ENCODE measurements at regions not wholly inside any gene's neighbourhood (a gene's known extent, or its start where the extent isn't known, plus 50 kb on each side); places are given as distances from the start of the nearest gene placed in this dataset.

DNA sequence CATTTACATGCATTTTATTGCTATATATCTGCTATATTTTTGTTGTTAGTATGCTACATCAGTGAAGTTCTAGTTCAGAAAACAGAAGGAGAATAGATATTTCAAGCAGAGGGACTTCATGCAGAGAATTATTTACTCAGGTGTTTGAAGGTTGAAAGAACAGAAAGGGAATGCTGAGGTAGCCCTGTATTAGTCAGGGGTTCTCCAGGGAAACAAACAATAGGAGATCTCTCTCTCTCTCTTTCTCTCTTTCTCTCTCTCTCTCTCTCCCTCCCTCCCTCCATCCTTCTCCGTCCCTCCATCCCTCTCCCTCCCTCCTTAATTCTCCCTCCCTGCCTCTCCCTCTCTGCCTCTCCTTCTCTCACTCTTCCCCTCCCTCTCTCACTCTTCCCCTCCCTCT, 114.3 kb upstream of the TDRD3 start:
- Mint-ChIP-seq H3K4me3 (ENCODE audit: unreplicated experiment) (no peak overlapping the region), H3K4me1 (ENCODE audit: insufficient read depth, unreplicated experiment) (no peaks in the 10 kb centered on the region), H3K27me3 (ENCODE audit: insufficient read depth, unreplicated experiment) (no peaks in the 10 kb centered on the region), H3K27ac (ENCODE audit: low read depth, unreplicated experiment) (no peak overlapping the region), H3K36me3 (ENCODE audit: insufficient read depth, unreplicated experiment) (no peaks in the 10 kb centered on the region), H3K9me3 (ENCODE audit: unreplicated experiment) (no peaks in the 10 kb centered on the region)
- TF ChIP-seq, protein P1, sequence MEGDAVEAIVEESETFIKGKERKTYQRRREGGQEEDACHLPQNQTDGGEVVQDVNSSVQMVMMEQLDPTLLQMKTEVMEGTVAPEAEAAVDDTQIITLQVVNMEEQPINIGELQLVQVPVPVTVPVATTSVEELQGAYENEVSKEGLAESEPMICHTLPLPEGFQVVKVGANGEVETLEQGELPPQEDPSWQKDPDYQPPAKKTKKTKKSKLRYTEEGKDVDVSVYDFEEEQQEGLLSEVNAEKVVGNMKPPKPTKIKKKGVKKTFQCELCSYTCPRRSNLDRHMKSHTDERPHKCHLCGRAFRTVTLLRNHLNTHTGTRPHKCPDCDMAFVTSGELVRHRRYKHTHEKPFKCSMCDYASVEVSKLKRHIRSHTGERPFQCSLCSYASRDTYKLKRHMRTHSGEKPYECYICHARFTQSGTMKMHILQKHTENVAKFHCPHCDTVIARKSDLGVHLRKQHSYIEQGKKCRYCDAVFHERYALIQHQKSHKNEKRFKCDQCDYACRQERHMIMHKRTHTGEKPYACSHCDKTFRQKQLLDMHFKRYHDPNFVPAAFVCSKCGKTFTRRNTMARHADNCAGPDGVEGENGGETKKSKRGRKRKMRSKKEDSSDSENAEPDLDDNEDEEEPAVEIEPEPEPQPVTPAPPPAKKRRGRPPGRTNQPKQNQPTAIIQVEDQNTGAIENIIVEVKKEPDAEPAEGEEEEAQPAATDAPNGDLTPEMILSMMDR (IDR thresholded peaks at IDR 0.05; ENCODE audit: unreplicated experiment), result no peak
- no peak for DNase-seq (ENCODE audit: unreplicated experiment)
- BruUV-seq (replicated peaks), result no TSS peak
- ChIA-PET POLR2A (no interaction called here), CTCF (no interaction called here)
- intact Hi-C loops (cut with micrococcal nuclease), result no loop called here

DNA sequence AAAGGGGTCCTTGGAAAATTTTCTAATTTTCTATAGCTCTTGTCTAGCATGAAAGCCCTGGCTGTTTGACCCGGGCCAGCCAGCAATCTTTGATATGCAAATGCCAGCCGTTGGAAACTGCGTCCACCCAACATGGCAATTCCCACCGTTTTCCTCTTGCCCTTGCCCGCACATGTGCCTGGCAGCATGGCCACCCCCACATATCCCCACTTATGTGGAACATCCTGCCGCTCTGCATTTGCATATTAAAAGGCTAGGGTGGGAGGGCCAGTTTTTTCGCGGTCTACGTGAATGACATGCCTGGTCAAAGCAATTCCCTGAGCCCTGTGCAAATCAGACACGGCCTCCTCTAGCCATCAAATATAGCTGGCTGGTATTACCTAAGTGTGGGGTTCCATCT, 110.3 kb upstream of the TDRD3 start:
- no peaks in the 10 kb centered on the region for H3K4me1 Mint-ChIP-seq (ENCODE audit: insufficient read depth, unreplicated experiment)
- H3K27ac Mint-ChIP-seq (ENCODE audit: low read depth, unreplicated experiment), result no peak overlapping the region
- DNase-seq (ENCODE audit: unreplicated experiment), result no peak
- CTCF ChIA-PET, result interaction anchor here (0.7 kb wide), 2 partner anchors 15 to 82 kb away, joined by 3 read pairs; no protein-coding TSS in a partner anchor
- no TSS peak for BruUV-seq (replicated peaks)
- H3K36me3 Mint-ChIP-seq (ENCODE audit: insufficient read depth, unreplicated experiment), result no peaks in the 10 kb centered on the region
- H3K27me3 Mint-ChIP-seq (ENCODE audit: insufficient read depth, unreplicated experiment), result no peaks in the 10 kb centered on the region
- H3K4me3 Mint-ChIP-seq (ENCODE audit: unreplicated experiment), result no peak overlapping the region
- POLR2A ChIA-PET, result no interaction called here
- intact Hi-C loops (cut with micrococcal nuclease), result no loop called here
- TF ChIP-seq, protein P1 (IDR thresholded peaks at IDR 0.05; ENCODE audit: unreplicated experiment), result no peak
- no peaks in the 10 kb centered on the region for H3K9me3 Mint-ChIP-seq (ENCODE audit: unreplicated experiment)

DNA sequence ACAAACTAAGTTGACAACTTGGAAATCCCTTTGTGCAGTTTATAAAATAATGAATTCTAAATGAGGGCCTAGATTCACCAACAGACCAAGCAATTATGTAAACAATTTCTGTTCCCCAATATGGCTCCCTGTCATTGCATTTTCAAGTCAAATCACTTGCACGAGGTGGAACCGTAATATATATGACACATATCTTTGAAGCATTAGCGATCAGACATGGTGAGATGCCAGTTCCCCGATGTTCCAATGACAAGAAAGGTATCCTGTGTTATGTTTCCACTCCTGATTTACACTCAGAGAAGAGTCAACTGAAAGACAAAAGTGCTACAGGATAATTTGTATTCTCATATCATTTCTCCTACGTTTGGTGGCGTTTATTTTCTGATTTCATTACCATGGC, 108.5 kb upstream of the TDRD3 start:
- CTCF ChIA-PET, result interaction anchor here (0.6 kb wide), 2 partner anchors 37 to 499 kb away, joined by 3 read pairs; no protein-coding TSS in a partner anchor
- no TSS peak for BruUV-seq (replicated peaks)
- Mint-ChIP-seq H3K4me1 (ENCODE audit: insufficient read depth, unreplicated experiment) (no peaks in the 10 kb centered on the region), H3K27me3 (ENCODE audit: insufficient read depth, unreplicated experiment) (no peaks in the 10 kb centered on the region), H3K36me3 (ENCODE audit: insufficient read depth, unreplicated experiment) (no peaks in the 10 kb centered on the region), H3K27ac (ENCODE audit: low read depth, unreplicated experiment) (no peak overlapping the region), H3K4me3 (ENCODE audit: unreplicated experiment) (no peak overlapping the region), H3K9me3 (ENCODE audit: unreplicated experiment) (no peaks in the 10 kb centered on the region)
- intact Hi-C loops (cut with micrococcal nuclease), result no loop called here
- DNase-seq (ENCODE audit: unreplicated experiment), result no peak
- TF ChIP-seq, protein P1 (IDR thresholded peaks at IDR 0.05; ENCODE audit: unreplicated experiment), result no peak
- POLR2A ChIA-PET, result no interaction called here

DNA sequence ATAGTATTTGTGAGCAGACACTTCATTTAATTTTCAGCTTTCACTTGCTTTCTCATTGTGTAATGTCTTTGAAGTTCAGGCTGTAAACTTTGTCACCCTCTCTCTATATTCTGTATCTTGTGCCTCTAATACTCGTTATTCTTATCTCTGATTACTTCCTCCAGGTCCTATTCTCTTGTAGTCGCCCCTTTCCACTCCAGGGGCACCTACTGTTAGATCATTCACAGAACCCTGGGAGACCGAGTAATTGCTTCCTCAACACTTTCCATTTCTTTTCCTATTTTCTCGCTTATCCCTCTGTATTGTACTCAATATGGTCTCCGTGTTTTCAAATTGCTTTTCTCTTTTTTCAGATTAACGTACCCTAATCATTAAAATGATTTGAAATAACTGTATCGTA, 93.9 kb upstream of the TDRD3 start:
- Mint-ChIP-seq H3K36me3 (ENCODE audit: insufficient read depth, unreplicated experiment) (no peaks in the 10 kb centered on the region), H3K27me3 (ENCODE audit: insufficient read depth, unreplicated experiment) (peaks cover 25% of the 10 kb centered on the region), H3K27ac (ENCODE audit: low read depth, unreplicated experiment) (no peak overlapping the region), H3K4me1 (ENCODE audit: insufficient read depth, unreplicated experiment) (no peaks in the 10 kb centered on the region), H3K4me3 (ENCODE audit: unreplicated experiment) (no peak overlapping the region), H3K9me3 (ENCODE audit: unreplicated experiment) (no peaks in the 10 kb centered on the region)
- ChIA-PET CTCF (no interaction called here), POLR2A (no interaction called here)
- no TSS peak for BruUV-seq (replicated peaks)
- TF ChIP-seq, protein P1 (IDR thresholded peaks at IDR 0.05; ENCODE audit: unreplicated experiment), result no peak
- intact Hi-C loops (cut with micrococcal nuclease), result no loop called here
- DNase-seq (ENCODE audit: unreplicated experiment), result no peak
